SK-N-SH treated with all-trans-retinoic acid at 6 μM for 48 hours (cell line): ENCODE measurements at regions not wholly inside any gene's neighbourhood (a gene's known extent, or its start where the extent isn't known, plus 50 kb on each side); places are given as distances from the start of the nearest gene placed in this dataset.

Source experiments
- ATAC-seq: fragments of 200-7000 bp; cut with Tn5 transposase; 3 replicates; pipeline ENCODE4 v1.9.1; 2020; ENCODE audit warnings: mild to moderate bottlenecking, moderate library complexity
- ARNTL ChIP-seq: fragments of 450-650 bp; formaldehyde crosslinking; IDR thresholded peaks from 2 replicates; pipeline ENCODE4 v1.5.0; 2020; ENCODE audit warnings: low read depth, mild to moderate bottlenecking, moderate library complexity, borderline replicate concordance
- BACH2 ChIP-seq: fragments of 250-450 bp; sonication (Bioruptor Pico); IDR thresholded peaks from 2 replicates; pipeline ENCODE4 v1.9.0; 2021; ENCODE audit warnings: mild to moderate bottlenecking, borderline replicate concordance
- CSDC2 ChIP-seq: fragments of 250-450 bp; sonication (Bioruptor Pico); IDR thresholded peaks from 2 replicates; pipeline ENCODE4 v1.5.0; 2020; ENCODE audit warnings: mild to moderate bottlenecking, moderate library complexity
- ESRRG ChIP-seq: fragments of 250-450 bp; sonication (Bioruptor Pico); IDR thresholded peaks from 2 replicates; pipeline ENCODE4 v1.6.1; 2021; ENCODE audit warnings: mild to moderate bottlenecking
- GLIS3 ChIP-seq: fragments of 250-450 bp; sonication (Bioruptor Pico); IDR thresholded peaks from 2 replicates; pipeline ENCODE4 v1.5.0; 2020; ENCODE audit warnings: mild to moderate bottlenecking, moderate library complexity
- ISL1 ChIP-seq: fragments of 250-450 bp; sonication (Bioruptor Pico); IDR thresholded peaks from 2 replicates; pipeline ENCODE4 v2.1.2; 2022; ENCODE audit warnings: mild to moderate bottlenecking, moderate library complexity
- OSR1 ChIP-seq: fragments of 250-450 bp; sonication (Bioruptor Pico); IDR thresholded peaks from 2 replicates; pipeline ENCODE4 v1.8.0; 2022; ENCODE audit warnings: moderate library complexity, mild to moderate bottlenecking, inconsistent platforms
- PPARA ChIP-seq: fragments of 250-450 bp; sonication (Bioruptor Pico); IDR thresholded peaks from 2 replicates; pipeline ENCODE4 v1.5.0; 2020; ENCODE audit warnings: mild to moderate bottlenecking, borderline replicate concordance
- SNAI2 ChIP-seq: fragments of 250-450 bp; sonication (Bioruptor Pico); IDR thresholded peaks from 2 replicates; pipeline ENCODE4 v1.5.0; 2020; ENCODE audit warnings: mild to moderate bottlenecking, moderate library complexity
- TCF4 ChIP-seq: fragments of 250-450 bp; sonication (Bioruptor Pico); IDR thresholded peaks from 2 replicates; pipeline ENCODE4 v1.8.0; 2021; ENCODE audit warnings: mild to moderate bottlenecking, moderate library complexity, borderline replicate concordance
- TOX ChIP-seq: fragments of 250-450 bp; sonication (Bioruptor Pico); IDR thresholded peaks from 2 replicates; pipeline ENCODE4 v1.8.0; 2021; ENCODE audit warnings: mild to moderate bottlenecking, moderate library complexity, borderline replicate concordance
- ZC3H10 ChIP-seq: fragments of 250-450 bp; sonication (Bioruptor Pico); IDR thresholded peaks from 2 replicates; pipeline ENCODE4 v1.5.1; 2021; ENCODE audit warnings: mild to moderate bottlenecking, moderate library complexity
- ZFP3 ChIP-seq: fragments of 250-450 bp; sonication (Bioruptor Pico); IDR thresholded peaks from 2 replicates; pipeline ENCODE4 v1.5.0; 2020; ENCODE audit warnings: mild to moderate bottlenecking, moderate library complexity
- ZFP30 ChIP-seq: fragments of 450-650 bp; formaldehyde crosslinking; IDR thresholded peaks from 2 replicates; pipeline ENCODE4 v1.5.0; 2022; ENCODE audit warnings: mild to moderate bottlenecking, moderate library complexity
- ZNF70 ChIP-seq: fragments of 450-650 bp; formaldehyde crosslinking; IDR thresholded peaks from 2 replicates; pipeline ENCODE4 v1.5.0; 2020; ENCODE audit warnings: mild to moderate bottlenecking, moderate library complexity
- ZNF8 ChIP-seq: fragments of 450-650 bp; formaldehyde crosslinking; IDR thresholded peaks from 2 replicates; pipeline ENCODE4 v1.5.0; 2020; ENCODE audit warnings: mild to moderate bottlenecking, moderate library complexity
- TF ChIP-seq, protein P1 (sequence below): fragments of 250-450 bp; sonication (Bioruptor Pico); IDR thresholded peaks from 2 replicates; pipeline ENCODE4 v1.8.0; 2021; ENCODE audit warnings: low read depth, mild to moderate bottlenecking, moderate library complexity, borderline replicate concordance
- TF ChIP-seq, protein P2 (sequence below): fragments of 250-450 bp; sonication (Bioruptor Pico); IDR thresholded peaks from 2 replicates; pipeline ENCODE4 v1.8.0; 2020; ENCODE audit warnings: mild to moderate bottlenecking, moderate library complexity, borderline replicate concordance
- TF ChIP-seq, protein P3 (sequence below): fragments of 250-450 bp; sonication (Bioruptor Pico); IDR thresholded peaks from 2 replicates; pipeline ENCODE4 v1.5.0; 2020; ENCODE audit warnings: mild to moderate bottlenecking, moderate library complexity
- TF ChIP-seq, protein P4 (sequence below): fragments of 250-450 bp; sonication (Bioruptor Pico); IDR thresholded peaks from 2 replicates; pipeline ENCODE4 v1.5.1; 2021; ENCODE audit warnings: mild to moderate bottlenecking, moderate library complexity
- TF ChIP-seq, protein P5 (sequence below): fragments of 250-450 bp; sonication (Bioruptor Pico); IDR thresholded peaks from 2 replicates; pipeline ENCODE4 v1.5.1; 2020; ENCODE audit warnings: low read depth, mild to moderate bottlenecking, moderate library complexity

DNA sequence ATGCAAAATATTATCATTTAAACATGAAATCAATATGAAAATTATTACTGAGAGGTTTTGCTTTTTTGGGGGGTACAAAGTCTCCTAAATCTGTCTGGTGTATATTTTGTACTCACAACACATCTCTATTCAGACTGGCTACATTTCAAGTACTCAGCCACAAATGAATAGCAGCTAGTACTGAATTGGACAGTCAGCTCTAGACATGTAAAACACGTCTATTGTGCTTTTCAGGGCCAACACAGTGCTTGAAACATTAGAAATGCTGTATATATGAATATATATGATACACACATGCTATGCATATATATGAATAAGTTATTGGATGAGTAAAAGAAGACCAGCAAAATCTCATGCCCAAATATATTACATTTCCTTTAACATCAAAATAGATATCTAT lies 103.8 kb upstream of the CFAP20DC start:
- TF ChIP-seq OSR1 (no peak), BACH2 (CRISPR knock-in tag) (no peak), ISL1 (CRISPR knock-in tag) (no peak), PPARA (CRISPR knock-in tag) (no peak), TCF4 (no peak), ZFP3 (CRISPR knock-in tag) (no peak), CSDC2 (CRISPR knock-in tag) (no peak), ZNF8 (CRISPR knock-in tag) (no peak), ESRRG (CRISPR knock-in tag) (no peak), GLIS3 (CRISPR knock-in tag) (no peak), ZC3H10 (CRISPR knock-in tag) (no peak), SNAI2 (CRISPR knock-in tag) (no peak), TOX (CRISPR knock-in tag) (no peak), ZFP30 (CRISPR knock-in tag) (no peak)
- TF ChIP-seq, protein P1, sequence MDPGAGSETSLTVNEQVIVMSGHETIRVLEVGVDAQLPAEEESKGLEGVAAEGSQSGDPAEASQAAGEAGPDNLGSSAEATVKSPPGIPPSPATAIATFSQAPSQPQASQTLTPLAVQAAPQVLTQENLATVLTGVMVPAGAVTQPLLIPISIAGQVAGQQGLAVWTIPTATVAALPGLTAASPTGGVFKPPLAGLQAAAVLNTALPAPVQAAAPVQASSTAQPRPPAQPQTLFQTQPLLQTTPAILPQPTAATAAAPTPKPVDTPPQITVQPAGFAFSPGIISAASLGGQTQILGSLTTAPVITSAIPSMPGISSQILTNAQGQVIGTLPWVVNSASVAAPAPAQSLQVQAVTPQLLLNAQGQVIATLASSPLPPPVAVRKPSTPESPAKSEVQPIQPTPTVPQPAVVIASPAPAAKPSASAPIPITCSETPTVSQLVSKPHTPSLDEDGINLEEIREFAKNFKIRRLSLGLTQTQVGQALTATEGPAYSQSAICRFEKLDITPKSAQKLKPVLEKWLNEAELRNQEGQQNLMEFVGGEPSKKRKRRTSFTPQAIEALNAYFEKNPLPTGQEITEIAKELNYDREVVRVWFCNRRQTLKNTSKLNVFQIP (CRISPR knock-in tag): no peak
- TF ChIP-seq, protein P2, sequence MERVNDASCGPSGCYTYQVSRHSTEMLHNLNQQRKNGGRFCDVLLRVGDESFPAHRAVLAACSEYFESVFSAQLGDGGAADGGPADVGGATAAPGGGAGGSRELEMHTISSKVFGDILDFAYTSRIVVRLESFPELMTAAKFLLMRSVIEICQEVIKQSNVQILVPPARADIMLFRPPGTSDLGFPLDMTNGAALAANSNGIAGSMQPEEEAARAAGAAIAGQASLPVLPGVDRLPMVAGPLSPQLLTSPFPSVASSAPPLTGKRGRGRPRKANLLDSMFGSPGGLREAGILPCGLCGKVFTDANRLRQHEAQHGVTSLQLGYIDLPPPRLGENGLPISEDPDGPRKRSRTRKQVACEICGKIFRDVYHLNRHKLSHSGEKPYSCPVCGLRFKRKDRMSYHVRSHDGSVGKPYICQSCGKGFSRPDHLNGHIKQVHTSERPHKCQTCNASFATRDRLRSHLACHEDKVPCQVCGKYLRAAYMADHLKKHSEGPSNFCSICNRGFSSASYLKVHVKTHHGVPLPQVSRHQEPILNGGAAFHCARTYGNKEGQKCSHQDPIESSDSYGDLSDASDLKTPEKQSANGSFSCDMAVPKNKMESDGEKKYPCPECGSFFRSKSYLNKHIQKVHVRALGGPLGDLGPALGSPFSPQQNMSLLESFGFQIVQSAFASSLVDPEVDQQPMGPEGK (CRISPR knock-in tag): no peak
- TF ChIP-seq, protein P3, sequence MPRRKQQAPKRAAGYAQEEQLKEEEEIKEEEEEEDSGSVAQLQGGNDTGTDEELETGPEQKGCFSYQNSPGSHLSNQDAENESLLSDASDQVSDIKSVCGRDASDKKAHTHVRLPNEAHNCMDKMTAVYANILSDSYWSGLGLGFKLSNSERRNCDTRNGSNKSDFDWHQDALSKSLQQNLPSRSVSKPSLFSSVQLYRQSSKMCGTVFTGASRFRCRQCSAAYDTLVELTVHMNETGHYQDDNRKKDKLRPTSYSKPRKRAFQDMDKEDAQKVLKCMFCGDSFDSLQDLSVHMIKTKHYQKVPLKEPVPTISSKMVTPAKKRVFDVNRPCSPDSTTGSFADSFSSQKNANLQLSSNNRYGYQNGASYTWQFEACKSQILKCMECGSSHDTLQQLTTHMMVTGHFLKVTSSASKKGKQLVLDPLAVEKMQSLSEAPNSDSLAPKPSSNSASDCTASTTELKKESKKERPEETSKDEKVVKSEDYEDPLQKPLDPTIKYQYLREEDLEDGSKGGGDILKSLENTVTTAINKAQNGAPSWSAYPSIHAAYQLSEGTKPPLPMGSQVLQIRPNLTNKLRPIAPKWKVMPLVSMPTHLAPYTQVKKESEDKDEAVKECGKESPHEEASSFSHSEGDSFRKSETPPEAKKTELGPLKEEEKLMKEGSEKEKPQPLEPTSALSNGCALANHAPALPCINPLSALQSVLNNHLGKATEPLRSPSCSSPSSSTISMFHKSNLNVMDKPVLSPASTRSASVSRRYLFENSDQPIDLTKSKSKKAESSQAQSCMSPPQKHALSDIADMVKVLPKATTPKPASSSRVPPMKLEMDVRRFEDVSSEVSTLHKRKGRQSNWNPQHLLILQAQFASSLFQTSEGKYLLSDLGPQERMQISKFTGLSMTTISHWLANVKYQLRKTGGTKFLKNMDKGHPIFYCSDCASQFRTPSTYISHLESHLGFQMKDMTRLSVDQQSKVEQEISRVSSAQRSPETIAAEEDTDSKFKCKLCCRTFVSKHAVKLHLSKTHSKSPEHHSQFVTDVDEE (CRISPR knock-in tag): no peak
- TF ChIP-seq, protein P4, sequence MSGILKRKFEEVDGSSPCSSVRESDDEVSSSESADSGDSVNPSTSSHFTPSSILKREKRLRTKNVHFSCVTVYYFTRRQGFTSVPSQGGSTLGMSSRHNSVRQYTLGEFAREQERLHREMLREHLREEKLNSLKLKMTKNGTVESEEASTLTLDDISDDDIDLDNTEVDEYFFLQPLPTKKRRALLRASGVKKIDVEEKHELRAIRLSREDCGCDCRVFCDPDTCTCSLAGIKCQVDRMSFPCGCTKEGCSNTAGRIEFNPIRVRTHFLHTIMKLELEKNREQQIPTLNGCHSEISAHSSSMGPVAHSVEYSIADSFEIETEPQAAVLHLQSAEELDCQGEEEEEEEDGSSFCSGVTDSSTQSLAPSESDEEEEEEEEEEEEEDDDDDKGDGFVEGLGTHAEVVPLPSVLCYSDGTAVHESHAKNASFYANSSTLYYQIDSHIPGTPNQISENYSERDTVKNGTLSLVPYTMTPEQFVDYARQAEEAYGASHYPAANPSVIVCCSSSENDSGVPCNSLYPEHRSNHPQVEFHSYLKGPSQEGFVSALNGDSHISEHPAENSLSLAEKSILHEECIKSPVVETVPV: no peak
- ATAC-seq: no peak

DNA sequence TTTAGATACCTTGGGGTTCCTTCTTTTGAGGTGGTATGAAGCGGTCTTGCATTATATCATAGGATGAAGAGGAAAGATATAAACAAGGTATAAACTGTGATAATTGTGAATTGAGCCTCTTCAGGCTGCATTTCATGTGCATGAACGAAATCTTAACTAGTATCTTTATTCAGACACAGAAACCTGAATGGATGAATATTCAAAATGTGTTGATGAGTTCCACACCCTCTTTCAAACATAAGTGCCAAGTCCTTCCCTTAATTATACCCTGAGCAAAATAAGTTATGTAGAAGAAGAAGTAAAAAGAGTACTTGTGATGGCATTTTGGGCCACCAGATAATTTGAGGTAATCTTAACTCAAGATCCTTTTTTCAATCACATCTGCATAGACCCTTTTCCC lies 103.1 kb upstream of the CFAP20DC start:
- no peak for TF ChIP-seq PPARA (CRISPR knock-in tag)
- no peak for TF ChIP-seq ARNTL (CRISPR knock-in tag)
- no peak for TF ChIP-seq ISL1 (CRISPR knock-in tag)
- no peak for ATAC-seq

DNA sequence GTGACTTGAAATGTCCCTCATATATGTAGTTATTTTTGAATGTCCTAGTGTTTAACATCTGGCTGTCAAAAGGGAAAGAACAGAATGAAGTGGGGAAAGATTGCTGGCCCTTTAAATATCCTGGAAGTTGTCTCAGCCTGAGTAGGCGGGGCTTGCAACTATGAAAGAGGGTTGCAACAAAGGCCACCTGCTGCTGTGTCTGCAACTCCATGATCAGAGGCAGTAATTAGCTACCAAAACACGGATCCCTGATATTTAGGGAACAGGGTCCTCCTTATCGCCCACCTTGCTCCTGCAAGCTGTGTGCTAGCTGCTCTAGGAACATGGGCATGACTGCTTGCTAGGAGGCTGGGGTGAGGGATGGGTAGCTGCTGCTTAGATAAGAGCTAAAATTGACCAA lies 100.2 kb upstream of the CFAP20DC start:
- TF ChIP-seq, protein P1 (CRISPR knock-in tag): no peak
- TF ChIP-seq CSDC2 (CRISPR knock-in tag): no peak
- no peak for TF ChIP-seq TCF4
- no peak for TF ChIP-seq ARNTL (CRISPR knock-in tag)
- TF ChIP-seq ZFP30 (CRISPR knock-in tag): no peak
- TF ChIP-seq ZC3H10 (CRISPR knock-in tag): no peak
- TF ChIP-seq TOX (CRISPR knock-in tag): no peak
- no peak for TF ChIP-seq GLIS3 (CRISPR knock-in tag)
- TF ChIP-seq, protein P2 (CRISPR knock-in tag): no peak
- no peak for TF ChIP-seq ZNF70 (CRISPR knock-in tag)
- TF ChIP-seq, protein P5, sequence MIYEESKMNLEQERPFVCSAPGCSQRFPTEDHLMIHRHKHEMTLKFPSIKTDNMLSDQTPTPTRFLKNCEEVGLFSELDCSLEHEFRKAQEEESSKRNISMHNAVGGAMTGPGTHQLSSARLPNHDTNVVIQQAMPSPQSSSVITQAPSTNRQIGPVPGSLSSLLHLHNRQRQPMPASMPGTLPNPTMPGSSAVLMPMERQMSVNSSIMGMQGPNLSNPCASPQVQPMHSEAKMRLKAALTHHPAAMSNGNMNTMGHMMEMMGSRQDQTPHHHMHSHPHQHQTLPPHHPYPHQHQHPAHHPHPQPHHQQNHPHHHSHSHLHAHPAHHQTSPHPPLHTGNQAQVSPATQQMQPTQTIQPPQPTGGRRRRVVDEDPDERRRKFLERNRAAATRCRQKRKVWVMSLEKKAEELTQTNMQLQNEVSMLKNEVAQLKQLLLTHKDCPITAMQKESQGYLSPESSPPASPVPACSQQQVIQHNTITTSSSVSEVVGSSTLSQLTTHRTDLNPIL: no peak
- no peak for ATAC-seq
